ENCODE measurements at regions not wholly inside any gene's neighbourhood (a gene's known extent, or its start where the extent isn't known, plus 50 kb on each side); places are given as distances from the start of the nearest gene placed in this dataset.

- TF ChIP-seq POLR2AphosphoS5 (IDR thresholded peaks at IDR 0.05; ENCODE audit: low read depth, low read length) (no peak), POLR2A (IDR thresholded peaks at IDR 0.05; ENCODE audit: low read depth, low read length) (no peak), TAF1 (IDR thresholded peaks at IDR 0.05; ENCODE audit: low read depth, low read length) (no peak), PAX5 (IDR thresholded peaks at IDR 0.05; ENCODE audit: insufficient read depth, low read length, severe bottlenecking) (no peak), POU2F2 (IDR thresholded peaks at IDR 0.05; ENCODE audit: low read depth, low read length) (no peak)
Measured at GRCh38 chr14:58947156-58947555, 241.3 kb upstream of the DAAM1 start.
